CD4-positive, CD25-positive, alpha-beta regulatory T cell (primary cell): ENCODE measurements at regions not wholly inside any gene's neighbourhood (a gene's known extent, or its start where the extent isn't known, plus 50 kb on each side); places are given as distances from the start of the nearest gene placed in this dataset.
"Not testable (repeated sequence)": the region's sequence is repeated elsewhere in the genome, so short reads cannot be mapped to it uniquely, and the experiment has no call there.

Experiments used
- ATAC-seq, 2 donors: fragments of 150-1000 bp; cut with Tn5 transposase; one replicate each; pipeline ENCODE4 v1.10.0; 2021; ENCODE audit warnings: low read depth in 2 of 2, moderate number of reproducible peaks in 2 of 2, moderate library complexity in 1 of 2
- DNase-seq, 3 donors: peaks; one replicate each; pipeline versions ENCODE4 v3.0.0 to v3.0.0-alpha.2; 2012 to 2022; ENCODE audit warnings: mixed read lengths in 1 of 3
- H3K27ac ChIP-seq: one replicate; pipeline ENCODE4 v1.7.0; 2013; ENCODE audit warnings: mild to moderate bottlenecking, low read length; ENCODE audit not compliant: insufficient read depth, poor library complexity, severe bottlenecking
- H3K27me3 ChIP-seq: one replicate; pipeline ENCODE4 v1.7.0; 2013; ENCODE audit warnings: low read length; ENCODE audit not compliant: control insufficient read depth, insufficient read depth
- H3K36me3 ChIP-seq: one replicate; pipeline ENCODE4 v1.7.0; 2013; ENCODE audit warnings: mild to moderate bottlenecking, low read length, moderate library complexity; ENCODE audit not compliant: control insufficient read depth, insufficient read depth
- H3K4me1 ChIP-seq: 2 replicates; pipeline ENCODE4 v1.7.0; 2013; ENCODE audit warnings: mild to moderate bottlenecking, low read length; ENCODE audit not compliant: insufficient read depth, control insufficient read depth, poor library complexity, severe bottlenecking
- H3K4me3 ChIP-seq: one replicate; pipeline ENCODE4 v1.7.0; 2013; ENCODE audit warnings: low read depth, mild to moderate bottlenecking, low read length, moderate library complexity
- H3K9me3 ChIP-seq, 2 experiments: 1 replicate in 1 of 2; 2 replicates in 1 of 2; pipeline ENCODE4 v1.7.0; 2013; ENCODE audit warnings: low read length in 2 of 2, mild to moderate bottlenecking in 1 of 2, moderate library complexity in 1 of 2; ENCODE audit not compliant: control insufficient read depth in 2 of 2
- H3K27ac Mint-ChIP-seq, 3 donors: one replicate each; pipeline ENCODE4 v1.8.0; 2020 to 2022; ENCODE audit warnings: mild to moderate bottlenecking in 3 of 3, mixed read lengths in 3 of 3, moderate library complexity in 2 of 3
- H3K27me3 Mint-ChIP-seq: one replicate; pipeline ENCODE4 v1.8.0; 2022; ENCODE audit warnings: mild to moderate bottlenecking, mixed read lengths
- H3K36me3 Mint-ChIP-seq: one replicate; pipeline ENCODE4 v1.8.0; 2020; ENCODE audit warnings: mixed read lengths
- H3K4me1 Mint-ChIP-seq, 4 donors: one replicate each; pipeline ENCODE4 v1.8.0; 2020 to 2022; ENCODE audit warnings: mixed read lengths in 4 of 4, mild to moderate bottlenecking in 1 of 4
- H3K4me3 Mint-ChIP-seq, 4 donors: one replicate each; pipeline ENCODE4 v1.8.0; 2020 to 2022; ENCODE audit warnings: mild to moderate bottlenecking in 4 of 4, mixed read lengths in 4 of 4, moderate library complexity in 3 of 4
- H3K9me3 Mint-ChIP-seq, 7 donors: one replicate each; pipeline ENCODE4 v1.8.0; 2020 to 2022; ENCODE audit warnings: mixed read lengths in 7 of 7, mild to moderate bottlenecking in 3 of 7, moderate library complexity in 2 of 7

- DNase-seq, result no peak
- Histone ChIP-seq H3K4me3 (no peak overlapping the region), H3K9me3 (no peaks in the 10 kb centered on the region), H3K4me1 (no peaks in the 10 kb centered on the region), H3K27me3 (no peaks in the 10 kb centered on the region), H3K27ac (no peak overlapping the region), H3K36me3 (no peaks in the 10 kb centered on the region)
- H3K27me3 Mint-ChIP-seq, result no peaks in the 10 kb centered on the region
- H3K9me3 Mint-ChIP-seq, result peaks cover 0 to 6% (median 0%) of the 10 kb centered on the region in 7 donors
- H3K4me1 Mint-ChIP-seq, result no peaks in the 10 kb centered on the region
- H3K36me3 Mint-ChIP-seq, result no peaks in the 10 kb centered on the region
- H3K27ac Mint-ChIP-seq, result no peak overlapping the region
- no peak overlapping the region for H3K4me3 Mint-ChIP-seq
- no peak for ATAC-seq
Measured at GRCh38 chr2:16386031-16386430, 279.6 kb downstream of the CYRIA start.

DNA sequence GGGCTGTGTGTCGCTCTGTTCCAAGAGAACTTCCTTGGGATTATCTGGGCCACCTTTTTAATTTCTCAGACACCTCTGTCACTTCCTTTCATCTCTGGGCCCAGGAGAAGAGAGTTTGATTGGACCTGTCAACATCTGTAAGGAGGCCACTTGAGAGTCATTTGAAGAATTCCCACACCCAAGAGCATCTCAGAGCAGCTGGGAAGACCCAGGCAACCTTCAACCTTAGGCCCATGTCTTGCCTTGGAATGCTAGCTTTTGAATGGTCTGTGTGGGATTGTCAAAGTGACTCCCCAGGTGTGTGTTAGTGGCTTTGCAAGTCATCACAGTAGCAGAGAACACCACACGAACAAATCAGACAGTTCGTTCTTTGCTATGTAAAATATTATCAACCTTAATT is 280.3 kb downstream of the CYRIA start:
- Histone ChIP-seq H3K27me3 (no peaks in the 10 kb centered on the region), H3K4me3 (no peak overlapping the region), H3K27ac (no peak overlapping the region), H3K9me3 (no peaks in the 10 kb centered on the region), H3K4me1 (no peaks in the 10 kb centered on the region), H3K36me3 (no peaks in the 10 kb centered on the region)
- Mint-ChIP-seq H3K4me1 (no peaks in the 10 kb centered on the region), H3K27ac (no peak overlapping the region), H3K9me3 (peaks cover 0 to 6% (median 0%) of the 10 kb centered on the region in 7 donors), H3K27me3 (no peaks in the 10 kb centered on the region), H3K36me3 (no peaks in the 10 kb centered on the region), H3K4me3 (no peak overlapping the region)
- no peak for DNase-seq
- ATAC-seq, result no peak

GRCh38 chr2:16383411-16383810 is 282.2 kb downstream of the CYRIA start:
- no peaks in the 10 kb centered on the region for H3K27me3 Mint-ChIP-seq
- no peak for ATAC-seq
- no peak overlapping the region for H3K4me3 Mint-ChIP-seq

DNA sequence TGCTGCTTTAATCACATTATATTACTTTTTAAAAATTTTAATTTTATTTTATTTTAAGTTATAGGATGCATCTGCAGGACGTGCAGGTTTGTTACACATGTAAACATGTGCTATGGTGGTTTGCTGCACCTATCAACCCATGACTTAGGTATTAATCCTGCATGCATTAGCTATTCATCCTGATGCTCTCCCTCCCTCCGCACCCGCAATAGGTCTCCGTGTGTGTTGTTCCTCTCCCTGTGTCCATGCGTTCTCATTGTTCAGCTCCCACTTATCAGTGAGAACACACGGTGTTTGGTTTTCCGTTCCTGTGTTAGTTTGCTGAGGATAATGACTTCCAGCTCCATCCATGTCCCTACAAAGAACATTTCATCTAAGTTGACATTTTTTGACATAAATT is 283.2 kb downstream of the CYRIA start:
- H3K4me1 ChIP-seq, result no peaks in the 10 kb centered on the region
- no peaks in the 10 kb centered on the region for H3K36me3 ChIP-seq
- H3K4me1 Mint-ChIP-seq, result no peaks in the 10 kb centered on the region
- no peaks in the 10 kb centered on the region for H3K36me3 Mint-ChIP-seq
- H3K27ac ChIP-seq, result no peak overlapping the region
- H3K27ac Mint-ChIP-seq, result no peak overlapping the region
- H3K9me3 ChIP-seq, result no peaks in the 10 kb centered on the region
- H3K27me3 Mint-ChIP-seq, result no peaks in the 10 kb centered on the region
- H3K4me3 ChIP-seq, result no peak overlapping the region
- H3K4me3 Mint-ChIP-seq, result no peak overlapping the region
- ATAC-seq (no peak), DNase-seq (no peak)
- no peaks in the 10 kb centered on the region for H3K27me3 ChIP-seq
- H3K9me3 Mint-ChIP-seq, result peaks cover 0 to 3% (median 0%) of the 10 kb centered on the region in 7 donors

More at GRCh38 chr2:16383411-16383810, 282.2 kb downstream of the CYRIA start:
- no peak for DNase-seq
- H3K27ac ChIP-seq, result no peak overlapping the region
- H3K9me3 ChIP-seq, result no peaks in the 10 kb centered on the region
- H3K27me3 ChIP-seq, result no peaks in the 10 kb centered on the region
- no peak overlapping the region for H3K27ac Mint-ChIP-seq
- H3K36me3 ChIP-seq, result no peaks in the 10 kb centered on the region
- no peaks in the 10 kb centered on the region for H3K4me1 Mint-ChIP-seq
- H3K4me1 ChIP-seq, result no peaks in the 10 kb centered on the region
- H3K9me3 Mint-ChIP-seq, result peaks cover 0 to 6% (median 0%) of the 10 kb centered on the region in 7 donors
- H3K4me3 ChIP-seq, result no peak overlapping the region
- H3K36me3 Mint-ChIP-seq, result no peaks in the 10 kb centered on the region

DNA sequence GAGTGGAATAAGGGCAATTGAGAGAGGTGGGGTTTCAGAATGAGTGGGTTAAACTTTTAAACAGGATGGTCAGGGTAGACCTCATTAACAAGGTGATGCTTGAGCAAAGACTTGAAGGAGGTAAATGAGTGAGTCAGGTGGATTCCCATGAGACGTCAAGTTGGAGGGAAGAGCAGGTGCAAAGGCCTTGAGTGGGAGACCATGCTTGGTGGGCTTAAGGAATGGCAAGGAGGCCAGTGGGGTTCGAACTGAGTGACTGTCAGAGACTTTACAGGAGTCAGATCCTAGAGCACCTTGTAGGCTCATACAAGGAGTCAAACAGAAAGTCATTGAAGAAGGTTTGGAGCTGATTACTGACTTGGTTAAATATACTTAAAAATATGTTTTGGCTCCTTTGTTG is 284.1 kb downstream of the CYRIA start:
- no peak overlapping the region for H3K4me3 ChIP-seq
- ATAC-seq, result no peak
- H3K27ac ChIP-seq, result no peak overlapping the region
- Mint-ChIP-seq H3K9me3 (peaks cover 0 to 3% (median 0%) of the 10 kb centered on the region in 7 donors), H3K4me3 (no peak overlapping the region), H3K27me3 (no peaks in the 10 kb centered on the region), H3K4me1 (no peaks in the 10 kb centered on the region), H3K36me3 (no peaks in the 10 kb centered on the region), H3K27ac (no peak overlapping the region)
- H3K36me3 ChIP-seq, result no peaks in the 10 kb centered on the region
- no peaks in the 10 kb centered on the region for H3K27me3 ChIP-seq
- no peak for DNase-seq
- H3K4me1 ChIP-seq, result no peaks in the 10 kb centered on the region
- H3K9me3 ChIP-seq, result no peaks in the 10 kb centered on the region

GRCh38 chr2:16379901-16380300 is 285.7 kb downstream of the CYRIA start:
- not testable (repeated sequence) for H3K36me3 ChIP-seq, H3K27me3 Mint-ChIP-seq, H3K9me3 ChIP-seq, H3K27ac Mint-ChIP-seq, H3K4me3 ChIP-seq, ATAC-seq, H3K4me1 Mint-ChIP-seq, H3K4me1 ChIP-seq, H3K27ac ChIP-seq, H3K36me3 Mint-ChIP-seq, H3K4me3 Mint-ChIP-seq, H3K27me3 ChIP-seq, H3K9me3 Mint-ChIP-seq, DNase-seq

DNA sequence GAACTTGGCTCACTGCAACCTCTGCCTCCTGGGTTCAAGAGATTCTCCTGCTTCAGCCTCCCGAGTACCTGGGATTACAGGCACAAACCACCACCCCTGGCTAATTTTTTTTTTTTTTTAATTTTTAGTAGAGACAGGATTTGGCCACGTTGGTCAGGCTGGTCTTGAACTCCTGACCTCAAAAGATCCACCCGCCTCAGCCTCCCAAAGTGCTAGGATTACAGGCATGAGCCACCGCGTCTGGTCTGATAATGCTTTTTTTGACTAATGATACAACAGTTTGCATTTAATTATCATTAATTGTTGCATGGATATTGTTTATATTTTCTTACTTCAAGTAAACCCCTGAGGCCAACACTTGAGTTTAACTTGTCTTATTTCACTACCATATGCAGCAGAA is 286.6 kb downstream of the CYRIA start:
- H3K4me3 ChIP-seq, H3K4me1 Mint-ChIP-seq, H3K36me3 Mint-ChIP-seq, DNase-seq, H3K27me3 ChIP-seq, H3K36me3 ChIP-seq, H3K4me1 ChIP-seq, H3K9me3 Mint-ChIP-seq, H3K4me3 Mint-ChIP-seq, H3K27ac Mint-ChIP-seq, H3K27ac ChIP-seq, ATAC-seq, H3K9me3 ChIP-seq, H3K27me3 Mint-ChIP-seq: not testable (repeated sequence)

- no peaks in the 10 kb centered on the region for H3K27me3 ChIP-seq
- H3K27ac ChIP-seq, result no peak overlapping the region
- Mint-ChIP-seq H3K4me3 (no peak overlapping the region), H3K9me3 (peaks cover 0 to 4% (median 0%) of the 10 kb centered on the region in 7 donors), H3K36me3 (no peaks in the 10 kb centered on the region), H3K27me3 (no peaks in the 10 kb centered on the region), H3K4me1 (no peaks in the 10 kb centered on the region), H3K27ac (no peak overlapping the region)
- no peak overlapping the region for H3K4me3 ChIP-seq
- H3K4me1 ChIP-seq, result no peaks in the 10 kb centered on the region
- H3K36me3 ChIP-seq, result no peaks in the 10 kb centered on the region
- no peak for DNase-seq
- no peaks in the 10 kb centered on the region for H3K9me3 ChIP-seq
- ATAC-seq, result no peak
Measured at GRCh38 chr2:16378031-16378430, 287.6 kb downstream of the CYRIA start.
